ENCODE measurements at regions not wholly inside any gene's neighbourhood (a gene's known extent, or its start where the extent isn't known, plus 50 kb on each side); places are given as distances from the start of the nearest gene placed in this dataset.

DNA sequence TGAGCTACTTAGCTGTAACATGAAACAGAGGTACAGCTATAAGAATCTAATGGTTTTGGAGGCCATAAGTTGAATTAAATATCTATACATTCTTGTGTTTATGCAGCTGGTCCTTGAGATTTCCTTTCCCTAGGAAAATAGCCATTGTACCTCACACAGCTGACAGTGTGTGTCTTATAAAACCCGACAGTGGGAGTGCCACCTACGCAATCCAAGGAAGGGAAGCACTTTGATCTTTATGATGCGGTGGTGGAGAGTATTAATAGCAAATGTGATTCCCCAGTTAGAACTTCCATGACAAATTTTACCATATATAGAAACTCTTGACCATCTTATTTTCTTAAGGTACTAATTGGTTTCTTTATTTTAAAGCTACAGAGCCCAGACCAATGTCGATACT, 149.5 kb downstream of the TMEM200A start:
- TF ChIP-seq CTCF (IDR thresholded peaks at IDR 0.05) (no peak), POLR2A (IDR thresholded peaks at IDR 0.05) (no peak), POLR2AphosphoS5 (IDR thresholded peaks at IDR 0.05; ENCODE audit: insufficient read depth in 1 of 2, low read depth in 1 of 2) (no peak)
